Stimulated activated CD8-positive, alpha-beta memory T cell treated with anti-CD3 and anti-CD28 coated beads, Interleukin-7, amount 100 ng/mL, for 24 hours (primary cell): ENCODE measurements at regions not wholly inside any gene's neighbourhood (a gene's known extent, or its start where the extent isn't known, plus 50 kb on each side); places are given as distances from the start of the nearest gene placed in this dataset.
"Not testable (repeated sequence)": the region's sequence is repeated elsewhere in the genome, so short reads cannot be mapped to it uniquely, and the experiment has no call there.

ENCODE experiments used
- DNase-seq: peaks from one replicate; pipeline ENCODE4 v3.0.0-alpha.2; 2020; ENCODE audit warnings: low read depth

- DNase-seq = no peak
These were observed 110.3 kb downstream of the C16orf95 start for GRCh38 chr16:87206646-87207451.

GRCh38 chr16:87207509-87207908, 109.7 kb downstream of the C16orf95 start:
- DNase-seq = no peak

- no peak for DNase-seq
These were observed 109.2 kb downstream of the C16orf95 start for GRCh38 chr16:87207965-87208364.

- DNase-seq = not testable (repeated sequence)
These were observed 108.2 kb downstream of the C16orf95 start for GRCh38 chr16:87208968-87209367.

- no peak for DNase-seq
These were observed 107.2 kb downstream of the C16orf95 start for GRCh38 chr16:87209808-87210512.

- DNase-seq = no peak
These were observed 106.3 kb downstream of the C16orf95 start for GRCh38 chr16:87210894-87211293.

GRCh38 chr16:87212026-87212425, 105.2 kb downstream of the C16orf95 start:
- no peak for DNase-seq

- no peak for DNase-seq
These were observed 103.7 kb downstream of the C16orf95 start for GRCh38 chr16:87213536-87213935.

GRCh38 chr16:87216148-87216840, 100.9 kb downstream of the C16orf95 start:
- DNase-seq = no peak

- no peak for DNase-seq
These were observed 100.3 kb downstream of the C16orf95 start for GRCh38 chr16:87216841-87217275.

GRCh38 chr16:87217802-87218201, 99.4 kb downstream of the C16orf95 start:
- DNase-seq = not testable (repeated sequence)

GRCh38 chr16:87218281-87219055, 98.7 kb downstream of the C16orf95 start:
- DNase-seq = no peak

GRCh38 chr16:87219287-87219909, 97.8 kb downstream of the C16orf95 start:
- DNase-seq = no peak

- no peak for DNase-seq
These were observed 95.6 kb downstream of the C16orf95 start for GRCh38 chr16:87221633-87222032.

- DNase-seq = no peak
These were observed 94.9 kb downstream of the C16orf95 start for GRCh38 chr16:87222335-87222734.

- DNase-seq = no peak
These were observed 93.4 kb downstream of the C16orf95 start for GRCh38 chr16:87223656-87224248.

- no peak for DNase-seq
These were observed 90.3 kb downstream of the C16orf95 start for GRCh38 chr16:87226926-87227295.

- no peak for DNase-seq
These were observed 89.8 kb downstream of the C16orf95 start for GRCh38 chr16:87227296-87227951.

- DNase-seq = no peak
These were observed 88.8 kb downstream of the C16orf95 start for GRCh38 chr16:87228363-87228762.
